ENCODE measurements at regions not wholly inside any gene's neighbourhood (a gene's known extent, or its start where the extent isn't known, plus 50 kb on each side); places are given as distances from the start of the nearest gene placed in this dataset.
"Not testable (repeated sequence)": the region's sequence is repeated elsewhere in the genome, so short reads cannot be mapped to it uniquely, and the experiment has no call there.

- FAIRE-seq (no peak), DNase-seq (ENCODE audit: insufficient read length, low spot score) (no peak)
- TF ChIP-seq CTCF (IDR thresholded peaks at IDR 0.05; ENCODE audit: insufficient read depth, missing control alignments) = no peak
These were observed 152.9 kb upstream of the ISL1 start for GRCh38 chr5:51230336-51230735.

- DNase-seq (ENCODE audit: insufficient read length, low spot score) = no peak
- no peak for FAIRE-seq
- no peak for TF ChIP-seq CTCF (IDR thresholded peaks at IDR 0.05; ENCODE audit: insufficient read depth, missing control alignments)
These were observed 140.8 kb upstream of the ISL1 start for GRCh38 chr5:51242456-51242855.

- FAIRE-seq; DNase-seq (ENCODE audit: insufficient read length, low spot score): not testable (repeated sequence)
These were observed 132.3 kb upstream of the ISL1 start for GRCh38 chr5:51250957-51251356.

- FAIRE-seq (no peak), DNase-seq (ENCODE audit: insufficient read length, low spot score) (no peak)
- TF ChIP-seq CTCF (IDR thresholded peaks at IDR 0.05; ENCODE audit: insufficient read depth, missing control alignments) = no peak
These were observed 112.0 kb upstream of the ISL1 start for GRCh38 chr5:51271261-51271660.

GRCh38 chr5:51273021-51273420 is 110.2 kb upstream of the ISL1 start:
- TF ChIP-seq CTCF (IDR thresholded peaks at IDR 0.05; ENCODE audit: insufficient read depth, missing control alignments) = no peak
- DNase-seq (ENCODE audit: insufficient read length, low spot score) (no peak), FAIRE-seq (no peak)

- DNase-seq (ENCODE audit: insufficient read length, low spot score) (no peak), FAIRE-seq (no peak)
- no peak for TF ChIP-seq CTCF (IDR thresholded peaks at IDR 0.05; ENCODE audit: insufficient read depth, missing control alignments)
These were observed 109.4 kb upstream of the ISL1 start for GRCh38 chr5:51273871-51274270.

- FAIRE-seq (no peak), DNase-seq (ENCODE audit: insufficient read length, low spot score) (no peak)
- no peak for TF ChIP-seq CTCF (IDR thresholded peaks at IDR 0.05; ENCODE audit: insufficient read depth, missing control alignments)
These were observed 107.8 kb upstream of the ISL1 start for GRCh38 chr5:51275428-51275827.

GRCh38 chr5:51276250-51276649 is 107.0 kb upstream of the ISL1 start:
- no peak for FAIRE-seq
- no peak for TF ChIP-seq CTCF (IDR thresholded peaks at IDR 0.05; ENCODE audit: insufficient read depth, missing control alignments)
- DNase-seq (ENCODE audit: insufficient read length, low spot score) = no peak
